ENCODE measurements at regions not wholly inside any gene's neighbourhood (a gene's known extent, or its start where the extent isn't known, plus 50 kb on each side); places are given as distances from the start of the nearest gene placed in this dataset.

DNA sequence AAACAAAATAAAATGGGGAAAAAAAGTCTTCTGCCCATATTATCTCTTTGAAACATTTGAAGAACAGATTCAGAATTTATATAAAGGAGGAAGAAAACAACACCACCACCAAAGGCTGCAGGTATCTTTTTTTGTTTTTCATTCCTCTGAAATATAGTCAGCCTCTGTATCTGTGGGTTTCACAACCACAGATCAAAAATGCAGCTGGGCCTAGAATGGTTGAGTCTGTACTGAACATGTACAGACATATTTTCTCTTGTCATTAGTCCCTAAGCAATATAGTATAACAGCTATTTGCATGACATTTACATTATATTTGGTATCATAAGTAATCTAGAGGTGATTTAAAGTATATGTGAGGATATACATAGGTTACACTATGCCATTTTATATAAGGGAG is 559.7 kb upstream of the LRRN3 start:
- no peak for TF ChIP-seq CTCF (conservative IDR thresholded peaks at IDR 0.05; ENCODE audit: low read depth, low read length)
- no peak for TF ChIP-seq EZH2 (IDR thresholded peaks at IDR 0.05; ENCODE audit: low read length, unreplicated experiment)

All from PC-3 (cell line).